ENCODE measurements at regions not wholly inside any gene's neighbourhood (a gene's known extent, or its start where the extent isn't known, plus 50 kb on each side); places are given as distances from the start of the nearest gene placed in this dataset.

DNA sequence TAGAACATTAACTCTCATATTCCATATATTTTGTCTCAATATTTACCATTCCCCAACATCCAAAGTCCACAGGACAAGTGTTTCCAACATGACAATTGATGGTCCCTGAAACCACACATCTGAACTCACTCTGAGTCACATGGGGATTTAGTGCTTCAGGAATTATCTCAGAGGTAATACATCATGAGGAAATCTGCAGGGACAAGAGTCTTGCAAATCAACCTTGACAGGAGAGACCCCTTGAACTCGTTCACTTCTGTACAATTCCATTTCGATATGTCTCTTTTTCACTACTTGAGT lies 119.7 kb upstream of the ABCA1 start:
- TF ChIP-seq FOXP2 (optimal IDR thresholded peaks at IDR 0.05; ENCODE audit: control extremely low read depth, extremely low read length, insufficient read depth), result no peak
- TF ChIP-seq EZH2 (IDR thresholded peaks at IDR 0.05), result no peak
- no peak for TF ChIP-seq POLR2AphosphoS5 (IDR thresholded peaks at IDR 0.05; ENCODE audit: borderline replicate concordance, low read depth, low read length)
- no peak for DNase-seq (ENCODE audit: low read depth, low spot score)
- Histone ChIP-seq H3K4me3 (no peak overlapping the region), H3K27ac (no peak overlapping the region), H3K9me3 (ENCODE audit: low read depth, low read length) (no peaks in the 10 kb centered on the region), H3K9ac (ENCODE audit: insufficient read length) (no peak overlapping the region), H3K36me3 (ENCODE audit: insufficient read depth, low read length) (no peaks in the 10 kb centered on the region)

DNA sequence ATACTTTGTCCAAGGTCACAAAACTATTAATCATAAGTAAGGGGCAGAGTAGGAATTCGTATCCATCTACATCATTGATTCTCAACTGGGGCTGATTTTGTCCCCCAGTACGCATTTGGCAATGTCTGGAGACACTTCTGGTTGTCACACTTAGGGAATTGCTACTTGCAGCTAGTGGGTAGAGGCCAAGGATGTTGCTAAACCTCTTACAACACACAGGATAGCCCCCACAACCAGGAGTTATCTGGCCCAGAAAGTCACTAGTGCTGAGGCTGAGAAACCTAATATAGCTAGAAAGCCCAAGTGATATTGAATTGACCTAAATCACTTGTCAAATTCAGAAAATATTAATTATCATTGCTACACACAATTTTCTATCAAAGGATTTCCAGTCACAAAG lies 120.4 kb upstream of the ABCA1 start:
- TF ChIP-seq POLR2AphosphoS5 (IDR thresholded peaks at IDR 0.05; ENCODE audit: borderline replicate concordance, low read depth, low read length), result no peak
- no peak for TF ChIP-seq FOXP2 (optimal IDR thresholded peaks at IDR 0.05; ENCODE audit: control extremely low read depth, extremely low read length, insufficient read depth)
- no peak for TF ChIP-seq EZH2 (IDR thresholded peaks at IDR 0.05)
- DNase-seq (ENCODE audit: low read depth, low spot score), result no peak
- no peaks in the 10 kb centered on the region for H3K36me3 ChIP-seq (ENCODE audit: insufficient read depth, low read length)

DNA sequence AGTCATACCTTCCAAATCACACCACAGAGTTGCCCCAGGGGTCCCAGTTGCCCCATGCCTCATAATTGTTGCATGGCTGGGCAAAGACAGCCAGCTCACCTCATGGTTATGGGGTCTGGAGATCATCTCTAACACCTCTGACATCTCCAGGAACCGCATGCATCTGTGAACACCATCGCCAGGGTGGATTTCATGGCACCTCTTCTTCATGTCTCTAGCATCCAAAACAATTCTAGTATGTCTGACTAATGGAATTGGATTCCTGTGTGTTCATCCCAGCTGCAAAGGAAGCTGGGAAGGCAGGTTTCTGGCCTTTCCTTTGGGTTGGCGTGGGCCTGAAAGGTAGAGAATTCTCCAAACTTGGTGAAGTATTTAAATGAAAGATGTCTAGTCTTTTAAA lies 122.3 kb upstream of the ABCA1 start:
- Histone ChIP-seq H3K9me3 (ENCODE audit: low read depth, low read length) (no peaks in the 10 kb centered on the region), H3K9ac (ENCODE audit: insufficient read length) (no peak overlapping the region), H3K4me3 (no peak overlapping the region), H3K36me3 (ENCODE audit: insufficient read depth, low read length) (no peaks in the 10 kb centered on the region), H3K27ac (no peak overlapping the region)
- no peak for DNase-seq (ENCODE audit: low read depth, low spot score)
- TF ChIP-seq POLR2AphosphoS5 (IDR thresholded peaks at IDR 0.05; ENCODE audit: borderline replicate concordance, low read depth, low read length), result no peak
- TF ChIP-seq EZH2 (IDR thresholded peaks at IDR 0.05), result no peak
- TF ChIP-seq FOXP2 (optimal IDR thresholded peaks at IDR 0.05; ENCODE audit: control extremely low read depth, extremely low read length, insufficient read depth), result no peak

More for the DNA sequence above, 120.4 kb upstream of the ABCA1 start:
- Histone ChIP-seq H3K4me3 (no peak overlapping the region), H3K9me3 (ENCODE audit: low read depth, low read length) (no peaks in the 10 kb centered on the region), H3K9ac (ENCODE audit: insufficient read length) (no peak overlapping the region), H3K27ac (no peak overlapping the region)

DNA sequence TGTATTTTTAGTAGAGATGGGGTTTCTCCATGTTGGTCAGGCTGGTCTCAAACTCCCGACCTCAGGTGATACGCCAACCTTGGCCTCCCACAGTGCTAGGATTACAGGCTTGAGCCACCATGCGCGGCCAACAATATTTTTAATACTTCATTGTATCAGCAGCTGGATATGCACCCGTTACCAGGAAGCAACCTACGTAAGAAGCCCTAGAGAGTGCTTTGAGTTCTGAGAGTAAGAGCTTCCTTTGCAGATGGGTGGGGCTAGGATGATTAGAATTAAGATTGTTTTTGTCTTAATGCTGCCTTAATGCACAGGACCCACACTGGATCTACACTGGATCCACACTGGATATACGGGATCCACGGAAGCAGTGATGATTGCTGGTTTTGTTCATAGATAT lies 123.9 kb upstream of the ABCA1 start:
- Histone ChIP-seq H3K36me3 (ENCODE audit: insufficient read depth, low read length) (no peaks in the 10 kb centered on the region), H3K9ac (ENCODE audit: insufficient read length) (no peak overlapping the region), H3K4me3 (no peak overlapping the region), H3K9me3 (ENCODE audit: low read depth, low read length) (no peaks in the 10 kb centered on the region), H3K27ac (no peak overlapping the region)
- TF ChIP-seq EZH2 (IDR thresholded peaks at IDR 0.05) (no peak), FOXP2 (optimal IDR thresholded peaks at IDR 0.05; ENCODE audit: control extremely low read depth, extremely low read length, insufficient read depth) (no peak), POLR2AphosphoS5 (IDR thresholded peaks at IDR 0.05; ENCODE audit: borderline replicate concordance, low read depth, low read length) (no peak)
- DNase-seq (ENCODE audit: low read depth, low spot score), result no peak

DNA sequence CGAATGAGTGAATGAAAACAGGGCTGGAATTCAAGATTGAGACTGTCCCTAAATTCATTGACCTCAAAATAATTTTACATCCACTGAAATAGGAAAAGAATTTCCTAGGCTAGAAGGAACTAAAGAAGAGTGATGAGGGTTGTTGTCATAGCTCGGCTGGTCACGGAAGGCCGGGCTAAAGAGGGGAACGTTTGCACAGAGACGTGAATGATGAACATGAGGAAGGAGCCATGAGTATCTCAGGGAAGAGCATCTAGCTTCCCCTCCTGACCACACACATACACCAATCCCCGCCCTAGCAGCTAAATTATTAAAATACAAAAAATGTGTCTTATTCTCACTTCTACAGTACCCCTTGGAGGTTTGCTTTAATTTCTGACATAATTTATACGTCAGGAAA lies 124.4 kb upstream of the ABCA1 start:
- no peaks in the 10 kb centered on the region for H3K9me3 ChIP-seq (ENCODE audit: low read depth, low read length)
- no peak overlapping the region for H3K27ac ChIP-seq
- no peak for DNase-seq (ENCODE audit: low read depth, low spot score)
- no peak for TF ChIP-seq EZH2 (IDR thresholded peaks at IDR 0.05)
- TF ChIP-seq FOXP2 (optimal IDR thresholded peaks at IDR 0.05; ENCODE audit: control extremely low read depth, extremely low read length, insufficient read depth), result no peak
- no peak for TF ChIP-seq POLR2AphosphoS5 (IDR thresholded peaks at IDR 0.05; ENCODE audit: borderline replicate concordance, low read depth, low read length)
- H3K4me3 ChIP-seq, result no peak overlapping the region
- no peak overlapping the region for H3K9ac ChIP-seq (ENCODE audit: insufficient read length)
- no peaks in the 10 kb centered on the region for H3K36me3 ChIP-seq (ENCODE audit: insufficient read depth, low read length)

DNA sequence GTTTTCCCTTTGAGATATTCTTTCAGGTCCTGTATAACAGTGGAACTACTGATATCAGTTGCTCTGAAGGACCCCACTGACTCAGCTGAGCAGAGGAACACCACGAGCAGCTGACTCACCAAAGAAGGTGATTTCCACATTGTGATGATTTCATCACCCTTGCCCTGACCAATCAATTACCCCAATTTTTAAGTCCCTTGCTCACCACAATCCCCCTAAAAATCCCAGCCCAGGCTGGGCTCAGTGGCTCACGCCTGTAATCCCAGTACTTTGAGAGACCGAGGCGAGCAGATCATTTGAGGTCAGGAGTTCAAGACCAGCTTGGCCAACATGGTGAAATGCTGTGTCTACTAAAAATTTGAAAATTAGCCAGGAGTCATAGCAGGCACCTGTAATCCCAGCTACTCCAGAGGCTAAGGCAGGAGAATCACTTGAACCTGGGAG lies 125.3 kb upstream of the ABCA1 start:
- H3K36me3 ChIP-seq (ENCODE audit: insufficient read depth, low read length), result no peaks in the 10 kb centered on the region
- H3K4me3 ChIP-seq, result no peak overlapping the region
- H3K9me3 ChIP-seq (ENCODE audit: low read depth, low read length), result no peaks in the 10 kb centered on the region
- DNase-seq (ENCODE audit: low read depth, low spot score), result no peak
- no peak overlapping the region for H3K27ac ChIP-seq
- TF ChIP-seq POLR2AphosphoS5 (IDR thresholded peaks at IDR 0.05; ENCODE audit: borderline replicate concordance, low read depth, low read length) (no peak), EZH2 (IDR thresholded peaks at IDR 0.05) (no peak), FOXP2 (optimal IDR thresholded peaks at IDR 0.05; ENCODE audit: control extremely low read depth, extremely low read length, insufficient read depth) (no peak)
- no peak overlapping the region for H3K9ac ChIP-seq (ENCODE audit: insufficient read length)

DNA sequence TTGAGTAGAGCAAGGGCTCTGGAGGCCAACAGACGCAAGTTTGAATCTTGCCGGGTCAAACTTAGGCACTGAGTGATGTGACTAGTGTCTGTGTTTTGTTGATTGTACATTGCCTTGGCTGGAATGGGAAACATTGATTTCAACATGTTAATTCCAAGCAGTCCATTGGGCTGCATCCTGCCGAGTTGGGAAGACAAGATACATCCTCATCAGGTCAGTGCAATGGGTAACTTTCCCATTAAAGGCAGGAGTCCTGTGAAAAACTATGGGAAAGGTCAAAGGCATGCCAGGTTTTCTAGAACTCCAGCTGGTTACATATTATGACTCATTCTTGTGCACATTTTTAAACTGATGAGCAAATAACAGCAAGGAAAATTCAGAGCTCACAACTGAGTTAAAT lies 126.5 kb upstream of the ABCA1 start:
- no peak for DNase-seq (ENCODE audit: low read depth, low spot score)
- Histone ChIP-seq H3K9ac (ENCODE audit: insufficient read length) (no peak overlapping the region), H3K4me3 (no peak overlapping the region), H3K27ac (no peak overlapping the region), H3K9me3 (ENCODE audit: low read depth, low read length) (no peaks in the 10 kb centered on the region), H3K36me3 (ENCODE audit: insufficient read depth, low read length) (no peaks in the 10 kb centered on the region)
- TF ChIP-seq EZH2 (IDR thresholded peaks at IDR 0.05) (no peak), POLR2AphosphoS5 (IDR thresholded peaks at IDR 0.05; ENCODE audit: borderline replicate concordance, low read depth, low read length) (no peak), FOXP2 (optimal IDR thresholded peaks at IDR 0.05; ENCODE audit: control extremely low read depth, extremely low read length, insufficient read depth) (no peak)

DNA sequence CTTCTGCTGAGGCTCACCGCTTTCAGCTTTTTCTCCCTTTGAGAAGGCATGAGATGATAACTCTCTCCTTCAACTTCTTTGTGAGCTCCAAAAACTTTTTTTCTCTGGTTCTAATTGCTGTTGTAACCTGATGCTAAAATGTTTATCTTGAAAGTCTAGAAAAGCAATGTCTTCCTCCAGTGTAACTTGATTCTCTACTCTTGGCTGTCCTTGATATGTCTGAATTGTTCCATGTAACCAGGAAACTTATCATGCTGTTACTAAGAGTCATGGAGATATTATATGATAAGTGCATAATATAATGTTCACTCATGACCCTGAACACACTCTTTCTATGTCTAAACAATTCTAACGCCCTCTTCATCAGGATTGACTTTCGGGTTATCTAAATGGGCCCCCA lies 128.0 kb upstream of the ABCA1 start:
- no peak overlapping the region for H3K9ac ChIP-seq (ENCODE audit: insufficient read length)
- no peak overlapping the region for H3K27ac ChIP-seq
- TF ChIP-seq POLR2AphosphoS5 (IDR thresholded peaks at IDR 0.05; ENCODE audit: borderline replicate concordance, low read depth, low read length) (no peak), FOXP2 (optimal IDR thresholded peaks at IDR 0.05; ENCODE audit: control extremely low read depth, extremely low read length, insufficient read depth) (no peak), EZH2 (IDR thresholded peaks at IDR 0.05) (no peak)
- no peaks in the 10 kb centered on the region for H3K9me3 ChIP-seq (ENCODE audit: low read depth, low read length)
- no peak for DNase-seq (ENCODE audit: low read depth, low spot score)
- H3K36me3 ChIP-seq (ENCODE audit: insufficient read depth, low read length), result no peaks in the 10 kb centered on the region
- no peak overlapping the region for H3K4me3 ChIP-seq

DNA sequence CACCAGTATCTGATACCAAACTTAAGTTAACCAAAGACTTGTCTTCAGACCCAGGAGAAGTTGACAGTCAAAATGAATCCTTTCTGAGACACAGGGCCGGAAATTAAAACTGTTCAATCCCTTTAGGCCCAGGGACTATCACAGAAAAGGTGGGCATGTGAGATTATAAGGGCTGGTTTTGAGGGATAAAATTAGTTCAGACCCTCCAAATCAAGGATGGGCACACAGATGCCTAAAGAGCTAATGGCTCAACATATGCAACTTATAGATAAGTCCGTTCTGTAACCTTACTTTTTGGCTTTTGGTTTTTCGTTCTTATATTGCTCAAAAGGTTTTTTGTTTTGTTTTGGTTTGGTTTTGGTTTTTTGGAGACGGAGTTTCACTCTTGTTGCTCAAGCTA lies 129.6 kb upstream of the ABCA1 start:
- no peak for DNase-seq (ENCODE audit: low read depth, low spot score)
- Histone ChIP-seq H3K9ac (ENCODE audit: insufficient read length) (no peak overlapping the region), H3K27ac (no peak overlapping the region), H3K9me3 (ENCODE audit: low read depth, low read length) (no peaks in the 10 kb centered on the region), H3K36me3 (ENCODE audit: insufficient read depth, low read length) (no peaks in the 10 kb centered on the region), H3K4me3 (no peak overlapping the region)
- no peak for TF ChIP-seq POLR2AphosphoS5 (IDR thresholded peaks at IDR 0.05; ENCODE audit: borderline replicate concordance, low read depth, low read length)
- no peak for TF ChIP-seq EZH2 (IDR thresholded peaks at IDR 0.05)
- TF ChIP-seq FOXP2 (optimal IDR thresholded peaks at IDR 0.05; ENCODE audit: control extremely low read depth, extremely low read length, insufficient read depth), result no peak

Measured in SK-N-MC (cell line).